Brain microvascular endothelial cell (primary cell): ENCODE measurements at regions not wholly inside any gene's neighbourhood (a gene's known extent, or its start where the extent isn't known, plus 50 kb on each side); places are given as distances from the start of the nearest gene placed in this dataset.

ENCODE experiments used
- DNase-seq: peaks from one replicate; pipeline ENCODE4 v3.0.0-alpha.2; 2020
- H3K27ac ChIP-seq: fragments of 250-450 bp; sonication (Bioruptor Pico); 2 replicates; pipeline ENCODE4 v1.5.1; 2020; ENCODE audit warnings: mild to moderate bottlenecking, moderate library complexity
- H3K27me3 ChIP-seq: fragments of 250-450 bp; sonication (Bioruptor Pico); replicated peaks from 2 replicates; pipeline ENCODE4 v1.5.1; 2020; ENCODE audit warnings: mild to moderate bottlenecking
- H3K36me3 ChIP-seq: fragments of 250-450 bp; sonication (Bioruptor Pico); replicated peaks from 2 replicates; pipeline ENCODE4 v1.5.1; 2020; ENCODE audit warnings: mild to moderate bottlenecking
- H3K4me3 ChIP-seq: 2 replicates; pipeline ENCODE4 v1.5.1; 2011; ENCODE audit warnings: low read depth, mild to moderate bottlenecking, control low read depth, low read length, moderate library complexity
- in situ Hi-C: cut with HindIII; loops from 2 replicates; pipeline ENCODE4 v1.10.0; 2017; ENCODE audit warnings: low sequenced_read_pairs, low pct_ligation_motif_present
- TF ChIP-seq, protein P1 (sequence below): IDR thresholded peaks from 2 replicates; pipeline ENCODE4 v1.5.1; 2011; ENCODE audit warnings: low read depth, mild to moderate bottlenecking, moderate library complexity, low read length, control low read depth, inconsistent platforms; ENCODE audit errors: missing control alignments

DNA sequence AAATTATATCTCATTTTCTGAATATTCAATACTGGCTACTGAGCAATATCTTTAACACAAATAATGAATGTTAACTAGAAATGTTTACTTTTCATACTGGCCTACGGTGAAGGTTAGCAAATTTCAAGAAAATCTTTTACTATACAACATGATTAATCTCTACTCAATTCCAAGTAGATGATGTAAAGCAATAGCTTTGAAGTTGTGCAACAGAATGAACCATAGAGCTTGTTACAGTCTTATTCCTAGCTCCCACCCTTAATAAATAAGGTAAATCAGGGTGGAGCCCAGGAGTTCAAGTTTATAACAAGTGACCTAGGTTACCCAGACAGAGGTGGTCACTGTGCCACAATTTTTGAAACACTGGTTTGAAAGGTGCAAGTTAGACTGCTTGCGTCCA, 1678.1 kb downstream of the KCNT2 start:
- Histone ChIP-seq H3K36me3 (no peaks in the 10 kb centered on the region), H3K27me3 (no peaks in the 10 kb centered on the region), H3K27ac (no peak overlapping the region), H3K4me3 (no peak overlapping the region)
- no peak for DNase-seq
- TF ChIP-seq, protein P1, sequence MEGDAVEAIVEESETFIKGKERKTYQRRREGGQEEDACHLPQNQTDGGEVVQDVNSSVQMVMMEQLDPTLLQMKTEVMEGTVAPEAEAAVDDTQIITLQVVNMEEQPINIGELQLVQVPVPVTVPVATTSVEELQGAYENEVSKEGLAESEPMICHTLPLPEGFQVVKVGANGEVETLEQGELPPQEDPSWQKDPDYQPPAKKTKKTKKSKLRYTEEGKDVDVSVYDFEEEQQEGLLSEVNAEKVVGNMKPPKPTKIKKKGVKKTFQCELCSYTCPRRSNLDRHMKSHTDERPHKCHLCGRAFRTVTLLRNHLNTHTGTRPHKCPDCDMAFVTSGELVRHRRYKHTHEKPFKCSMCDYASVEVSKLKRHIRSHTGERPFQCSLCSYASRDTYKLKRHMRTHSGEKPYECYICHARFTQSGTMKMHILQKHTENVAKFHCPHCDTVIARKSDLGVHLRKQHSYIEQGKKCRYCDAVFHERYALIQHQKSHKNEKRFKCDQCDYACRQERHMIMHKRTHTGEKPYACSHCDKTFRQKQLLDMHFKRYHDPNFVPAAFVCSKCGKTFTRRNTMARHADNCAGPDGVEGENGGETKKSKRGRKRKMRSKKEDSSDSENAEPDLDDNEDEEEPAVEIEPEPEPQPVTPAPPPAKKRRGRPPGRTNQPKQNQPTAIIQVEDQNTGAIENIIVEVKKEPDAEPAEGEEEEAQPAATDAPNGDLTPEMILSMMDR: no peak
- in situ Hi-C loops: no loop called here

DNA sequence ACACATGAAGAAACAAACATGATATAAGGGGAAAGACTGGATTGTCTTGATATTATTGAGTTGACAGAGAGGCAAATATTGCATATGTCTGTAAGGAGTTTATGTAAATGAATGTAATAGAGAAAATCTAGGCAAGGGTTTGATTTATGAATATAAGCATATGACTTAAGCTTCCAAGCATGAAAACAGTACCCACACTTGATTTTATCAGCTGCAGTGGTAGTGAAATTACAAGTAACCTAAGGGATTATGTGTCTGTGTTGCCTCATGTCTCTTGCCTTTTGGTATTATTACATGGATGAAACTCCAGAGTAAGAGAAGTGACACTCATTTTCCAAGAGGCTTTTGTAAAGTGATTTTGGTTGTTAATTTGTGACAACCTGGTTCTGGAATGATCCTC, 1678.9 kb downstream of the KCNT2 start:
- in situ Hi-C loops: no loop called here
- DNase-seq: no peak

DNA sequence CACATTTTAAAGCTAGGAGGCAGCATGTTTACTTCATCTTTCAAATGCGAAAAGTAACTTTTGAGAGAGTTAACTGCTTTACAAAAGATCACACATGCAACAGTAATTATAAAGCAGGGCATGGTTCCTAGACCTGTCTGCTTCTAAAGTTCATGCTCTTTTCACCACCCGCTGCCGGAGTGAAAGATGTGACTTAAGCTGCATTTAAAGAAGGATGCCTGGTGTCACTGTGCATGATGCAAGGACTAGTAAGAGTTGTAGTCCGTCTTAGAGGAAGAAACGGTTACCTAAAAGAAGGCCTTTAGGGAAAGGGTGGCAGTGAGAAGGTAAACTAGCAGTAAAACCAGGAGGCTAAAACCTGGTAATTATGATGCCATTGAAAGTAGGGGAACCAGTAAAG, 1689.1 kb downstream of the KCNT2 start:
- H3K4me3 ChIP-seq: no peak overlapping the region
- in situ Hi-C loops: no loop called here
- H3K27me3 ChIP-seq: no peaks in the 10 kb centered on the region
- TF ChIP-seq, protein P1: no peak
- no peaks in the 10 kb centered on the region for H3K36me3 ChIP-seq
- DNase-seq: no peak
- no peak overlapping the region for H3K27ac ChIP-seq

More for the DNA sequence above, 1678.9 kb downstream of the KCNT2 start:
- Histone ChIP-seq H3K27me3 (no peaks in the 10 kb centered on the region), H3K4me3 (no peak overlapping the region), H3K27ac (no peak overlapping the region), H3K36me3 (no peaks in the 10 kb centered on the region)
- TF ChIP-seq, protein P1: no peak

DNA sequence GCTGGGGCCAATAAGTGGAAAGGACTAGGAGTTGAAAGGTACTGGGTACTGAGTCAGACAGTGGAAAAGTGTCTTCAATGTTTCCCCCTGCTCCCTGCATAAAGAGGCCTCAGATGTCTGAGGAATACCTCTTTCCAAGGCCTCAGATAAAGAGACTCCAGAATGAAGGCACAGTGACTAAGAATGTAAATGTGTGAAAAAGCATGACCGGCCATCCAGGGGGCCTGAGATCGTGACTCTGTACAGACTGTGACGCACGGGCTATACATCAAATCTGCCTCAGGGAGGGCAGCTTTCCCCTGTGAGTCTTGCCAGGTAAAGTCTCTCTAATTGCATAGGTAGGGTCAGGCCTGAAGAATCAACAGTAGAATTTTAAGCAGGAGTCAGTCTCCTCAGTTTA, 1690.5 kb downstream of the KCNT2 start:
- TF ChIP-seq, protein P1: no peak
- H3K36me3 ChIP-seq: no peaks in the 10 kb centered on the region
- no peak for DNase-seq
- in situ Hi-C loops: no loop called here
- H3K4me3 ChIP-seq: no peak overlapping the region
- no peak overlapping the region for H3K27ac ChIP-seq
- H3K27me3 ChIP-seq: no peaks in the 10 kb centered on the region

DNA sequence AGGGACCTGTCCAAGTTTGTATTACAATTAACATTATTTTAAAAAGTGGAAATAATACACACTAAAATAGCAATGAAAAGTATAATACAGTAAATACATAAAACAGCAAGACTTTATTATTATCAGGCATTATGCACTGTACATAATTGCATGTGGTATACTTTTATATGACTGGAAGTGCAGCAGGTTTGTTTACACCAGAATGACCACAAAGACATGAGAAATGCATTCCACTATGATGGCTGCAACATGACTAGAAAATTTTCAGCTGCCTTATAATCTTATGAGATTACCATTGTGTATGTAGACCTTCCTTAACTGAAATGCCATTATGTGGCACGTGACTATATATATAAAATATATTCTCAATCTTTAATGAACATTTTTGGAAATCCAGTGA, 1699.6 kb downstream of the KCNT2 start:
- Histone ChIP-seq H3K36me3 (no peaks in the 10 kb centered on the region), H3K4me3 (no peak overlapping the region), H3K27ac (no peak overlapping the region), H3K27me3 (no peaks in the 10 kb centered on the region)
- DNase-seq: no peak
- TF ChIP-seq, protein P1: no peak
- in situ Hi-C loops: no loop called here

DNA sequence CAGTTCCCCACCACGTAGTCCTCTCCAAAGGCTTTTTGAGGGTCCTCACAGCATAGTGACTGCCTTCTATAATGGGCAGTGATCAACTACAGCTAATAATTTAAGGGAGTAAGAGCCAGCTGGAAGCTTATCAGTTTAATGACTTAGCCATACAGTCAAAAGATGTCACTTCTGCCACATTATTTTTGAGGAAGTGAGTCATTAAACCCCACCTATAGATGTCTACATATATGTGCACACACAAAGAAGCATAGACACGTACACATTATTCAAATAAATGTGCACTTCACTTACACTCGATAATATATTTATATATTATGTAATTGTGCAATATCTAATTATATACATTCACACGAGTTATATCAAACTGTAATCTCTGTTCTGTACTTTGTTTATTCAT, 1704.7 kb downstream of the KCNT2 start:
- in situ Hi-C loops: no loop called here
- Histone ChIP-seq H3K27ac (no peak overlapping the region), H3K36me3 (no peaks in the 10 kb centered on the region), H3K27me3 (no peaks in the 10 kb centered on the region), H3K4me3 (no peak overlapping the region)
- no peak for DNase-seq
- TF ChIP-seq, protein P1: no peak
